ENCODE measurements at regions not wholly inside any gene's neighbourhood (a gene's known extent, or its start where the extent isn't known, plus 50 kb on each side); places are given as distances from the start of the nearest gene placed in this dataset.

- Histone ChIP-seq H3K36me3 (no peaks in the 10 kb centered on the region), H3K9me3 (no peaks in the 10 kb centered on the region), H3K27me3 (no peaks in the 10 kb centered on the region), H3K4me1 (no peaks in the 10 kb centered on the region), H3K27ac (no peak overlapping the region), H3K4me3 (no peak overlapping the region)
- no peak for DNase-seq (ENCODE audit: low spot score in 2 of 2)
- 30 to 32% methylated on average over 2 of the region's 2 CpGs for WGBS, 2 donors
- no peak for TF ChIP-seq EP300 (IDR thresholded peaks at IDR 0.05)
- no peak for TF ChIP-seq POLR2A (IDR thresholded peaks at IDR 0.05)
- TF ChIP-seq, protein P1, sequence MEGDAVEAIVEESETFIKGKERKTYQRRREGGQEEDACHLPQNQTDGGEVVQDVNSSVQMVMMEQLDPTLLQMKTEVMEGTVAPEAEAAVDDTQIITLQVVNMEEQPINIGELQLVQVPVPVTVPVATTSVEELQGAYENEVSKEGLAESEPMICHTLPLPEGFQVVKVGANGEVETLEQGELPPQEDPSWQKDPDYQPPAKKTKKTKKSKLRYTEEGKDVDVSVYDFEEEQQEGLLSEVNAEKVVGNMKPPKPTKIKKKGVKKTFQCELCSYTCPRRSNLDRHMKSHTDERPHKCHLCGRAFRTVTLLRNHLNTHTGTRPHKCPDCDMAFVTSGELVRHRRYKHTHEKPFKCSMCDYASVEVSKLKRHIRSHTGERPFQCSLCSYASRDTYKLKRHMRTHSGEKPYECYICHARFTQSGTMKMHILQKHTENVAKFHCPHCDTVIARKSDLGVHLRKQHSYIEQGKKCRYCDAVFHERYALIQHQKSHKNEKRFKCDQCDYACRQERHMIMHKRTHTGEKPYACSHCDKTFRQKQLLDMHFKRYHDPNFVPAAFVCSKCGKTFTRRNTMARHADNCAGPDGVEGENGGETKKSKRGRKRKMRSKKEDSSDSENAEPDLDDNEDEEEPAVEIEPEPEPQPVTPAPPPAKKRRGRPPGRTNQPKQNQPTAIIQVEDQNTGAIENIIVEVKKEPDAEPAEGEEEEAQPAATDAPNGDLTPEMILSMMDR (IDR thresholded peaks at IDR 0.05): no peak
Observed at GRCh38 chr2:200092235-200092634, 136.9 kb downstream of the MAIP1 start.

GRCh38 chr2:200095436-200095835 lies 140.1 kb downstream of the MAIP1 start:
- 83 to 86% methylated on average over 3 of the region's 3 CpGs for WGBS, 2 donors
- Histone ChIP-seq H3K9me3 (no peaks in the 10 kb centered on the region), H3K36me3 (no peaks in the 10 kb centered on the region), H3K4me1 (no peaks in the 10 kb centered on the region), H3K27ac (no peak overlapping the region), H3K27me3 (no peaks in the 10 kb centered on the region), H3K4me3 (no peak overlapping the region)
- TF ChIP-seq EP300 (IDR thresholded peaks at IDR 0.05) (no peak), POLR2A (IDR thresholded peaks at IDR 0.05) (no peak)
- TF ChIP-seq, protein P1 (IDR thresholded peaks at IDR 0.05): no peak
- no peak for DNase-seq (ENCODE audit: low spot score in 2 of 2)

DNA sequence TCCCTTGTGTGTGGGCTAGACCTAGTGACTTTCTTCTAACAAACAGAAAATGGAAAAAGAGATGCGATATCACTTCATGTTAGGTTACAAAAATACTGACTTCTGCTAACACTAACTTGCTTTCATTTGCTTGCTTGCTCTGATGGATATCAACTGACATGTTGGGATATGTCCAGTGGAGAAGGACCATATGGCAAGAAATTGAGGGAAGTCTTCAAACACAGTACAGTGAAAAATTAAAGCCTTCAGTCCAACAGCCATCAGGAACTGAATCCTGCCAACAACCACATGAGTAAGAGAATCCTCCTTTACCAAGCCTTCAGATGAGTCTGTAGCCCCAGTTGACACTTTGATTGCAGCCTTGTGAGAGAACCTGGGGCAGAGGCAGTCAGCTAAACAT lies 143.9 kb downstream of the MAIP1 start:
- Histone ChIP-seq H3K4me1 (no peaks in the 10 kb centered on the region), H3K27ac (no peak overlapping the region), H3K27me3 (no peaks in the 10 kb centered on the region), H3K9me3 (no peaks in the 10 kb centered on the region), H3K4me3 (no peak overlapping the region), H3K36me3 (no peaks in the 10 kb centered on the region)
- TF ChIP-seq EP300 (IDR thresholded peaks at IDR 0.05) (no peak), POLR2A (IDR thresholded peaks at IDR 0.05) (no peak)
- TF ChIP-seq, protein P1 (IDR thresholded peaks at IDR 0.05): no peak
- DNase-seq (ENCODE audit: low spot score in 2 of 2): no peak
- 92 to 96% methylated on average over 1 of the region's 1 CpG for WGBS, 2 donors

GRCh38 chr2:200100027-200100426 lies 144.6 kb downstream of the MAIP1 start:
- DNase-seq (ENCODE audit: low spot score in 2 of 2): no peak
- no peak overlapping the region for H3K27ac ChIP-seq
- no peaks in the 10 kb centered on the region for H3K4me1 ChIP-seq
- TF ChIP-seq POLR2A (IDR thresholded peaks at IDR 0.05) (no peak), EP300 (IDR thresholded peaks at IDR 0.05) (no peak)
- TF ChIP-seq, protein P1 (IDR thresholded peaks at IDR 0.05): no peak
- H3K27me3 ChIP-seq: no peaks in the 10 kb centered on the region
- no peaks in the 10 kb centered on the region for H3K9me3 ChIP-seq
- no peak overlapping the region for H3K4me3 ChIP-seq
- no peaks in the 10 kb centered on the region for H3K36me3 ChIP-seq

DNA sequence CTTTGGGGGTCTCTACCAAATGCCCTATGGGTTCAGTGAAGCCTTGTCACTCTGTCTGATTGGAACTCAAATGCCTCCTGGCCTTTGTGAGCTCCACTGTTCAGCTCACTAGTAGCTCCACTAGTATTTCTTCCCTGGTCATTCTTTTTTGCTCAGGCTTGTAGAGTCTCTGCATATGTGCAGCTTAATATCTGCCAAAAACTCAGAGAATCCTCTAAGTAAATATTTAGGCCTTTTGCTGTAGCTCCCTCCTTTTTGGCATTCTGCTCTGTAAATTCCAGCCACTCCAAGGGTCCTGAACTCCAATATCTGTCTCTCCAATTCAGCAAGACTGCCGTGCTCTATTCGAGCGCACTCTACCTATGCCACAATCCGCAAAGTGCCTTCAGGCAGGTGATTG lies 146.5 kb downstream of the MAIP1 start:
- H3K36me3 ChIP-seq: no peaks in the 10 kb centered on the region
- H3K27ac ChIP-seq: no peak overlapping the region
- H3K4me1 ChIP-seq: no peaks in the 10 kb centered on the region
- no peaks in the 10 kb centered on the region for H3K9me3 ChIP-seq
- no peak for DNase-seq (ENCODE audit: low spot score in 2 of 2)
- 63 to 82% methylated on average over 4 of the region's 4 CpGs for WGBS, 2 donors
- no peak for TF ChIP-seq POLR2A (IDR thresholded peaks at IDR 0.05)
- TF ChIP-seq, protein P1 (IDR thresholded peaks at IDR 0.05): no peak
- no peak for TF ChIP-seq EP300 (IDR thresholded peaks at IDR 0.05)
- no peaks in the 10 kb centered on the region for H3K27me3 ChIP-seq
- H3K4me3 ChIP-seq: no peak overlapping the region

All from tibial nerve (tissue), 4 donors.